GM18502 (cell line): ENCODE measurements at regions not wholly inside any gene's neighbourhood (a gene's known extent, or its start where the extent isn't known, plus 50 kb on each side); places are given as distances from the start of the nearest gene placed in this dataset.

Source experiments
- ATAC-seq: cut with Tn5 transposase; IDR thresholded peaks from one replicate; pipeline ENCODE4 v1.9.1; 2021; ENCODE audit warnings: mild to moderate bottlenecking; ENCODE audit not compliant: unreplicated experiment, poor library complexity

DNA sequence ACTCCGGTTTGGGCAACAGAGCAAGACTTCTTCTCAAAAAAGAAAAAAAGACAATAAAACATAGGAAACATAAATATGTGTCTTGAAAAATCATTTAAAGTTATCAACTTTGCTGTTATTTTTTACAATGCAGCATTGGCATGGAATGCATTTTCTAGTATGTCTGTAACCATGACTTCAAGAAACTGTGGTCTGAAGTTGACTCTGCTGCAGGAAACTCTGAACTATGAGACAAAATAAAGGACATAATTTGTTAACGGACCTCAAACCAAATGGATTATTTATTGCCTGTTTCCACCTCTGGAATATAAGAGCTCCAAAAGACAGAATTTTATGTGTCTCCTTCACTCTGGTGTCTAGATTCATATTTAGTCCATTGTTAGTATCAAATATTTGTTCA is 79.1 kb downstream of the TRIB2 start:
- no peak for ATAC-seq

GRCh38 chr2:12796657-12797056 is 79.9 kb downstream of the TRIB2 start:
- ATAC-seq = no peak

GRCh38 chr2:12797815-12798214 is 81.1 kb downstream of the TRIB2 start:
- no peak for ATAC-seq

- ATAC-seq = no peak
These were observed 86.9 kb downstream of the TRIB2 start for GRCh38 chr2:12803607-12804006.

GRCh38 chr2:12804091-12804856 is 87.5 kb downstream of the TRIB2 start:
- ATAC-seq = no peak

GRCh38 chr2:12805033-12805432 is 88.3 kb downstream of the TRIB2 start:
- ATAC-seq = no peak

DNA sequence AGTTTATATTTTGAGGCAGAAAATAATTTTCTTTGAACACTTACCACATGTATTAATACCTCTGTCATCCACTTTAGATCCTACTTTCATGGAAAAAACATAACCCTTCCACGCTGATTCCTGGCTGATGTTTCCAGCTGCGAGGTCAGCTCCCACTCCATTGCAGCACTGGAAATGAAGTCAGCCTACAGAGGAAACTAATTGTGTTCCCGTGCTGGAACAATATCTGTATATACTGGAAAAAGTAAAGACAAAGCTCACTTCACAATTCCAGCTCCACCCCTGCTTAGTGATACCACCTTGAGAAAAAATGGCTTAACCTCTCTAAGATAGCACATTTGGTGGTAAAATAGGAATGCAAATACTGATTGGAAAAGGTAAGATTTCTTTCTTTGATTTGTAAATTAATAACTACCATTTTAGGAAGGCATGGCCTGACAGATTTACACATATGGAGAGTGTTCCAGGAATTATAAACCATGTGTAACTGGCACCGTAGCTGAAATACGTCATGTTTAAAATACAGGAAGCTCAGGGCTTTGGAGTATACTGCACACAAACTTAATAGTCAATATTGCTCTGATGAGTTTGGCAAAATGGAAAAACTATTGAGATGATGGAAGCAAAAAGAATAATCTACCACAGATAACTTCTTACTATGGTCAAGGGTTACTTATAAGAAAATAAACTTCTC is 90.0 kb downstream of the TRIB2 start:
- no peak for ATAC-seq

- no peak for ATAC-seq
These were observed 91.4 kb downstream of the TRIB2 start for GRCh38 chr2:12807907-12808810.

- no peak for ATAC-seq
These were observed 92.8 kb downstream of the TRIB2 start for GRCh38 chr2:12809526-12809925.

- no peak for ATAC-seq
These were observed 95.2 kb downstream of the TRIB2 start for GRCh38 chr2:12811916-12812315.

DNA sequence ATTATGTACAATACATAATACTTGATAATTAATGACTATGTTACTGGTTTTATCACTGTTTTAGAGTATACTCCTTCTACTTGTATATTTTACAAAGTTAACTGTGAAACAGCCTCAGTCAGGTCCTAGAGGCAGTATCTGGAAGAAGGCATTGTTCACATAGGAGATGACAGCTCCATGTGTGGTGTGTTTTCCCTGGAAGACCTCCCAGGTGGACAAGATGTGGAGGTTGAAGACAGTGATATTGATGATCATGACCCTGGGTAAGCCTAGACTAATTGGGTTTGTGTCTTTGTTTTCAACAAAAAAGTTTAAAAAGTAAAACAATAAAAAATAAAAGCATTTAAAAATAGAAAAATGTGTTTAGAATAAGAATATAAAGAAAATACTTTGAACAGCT is 96.4 kb downstream of the TRIB2 start:
- no peak for ATAC-seq

DNA sequence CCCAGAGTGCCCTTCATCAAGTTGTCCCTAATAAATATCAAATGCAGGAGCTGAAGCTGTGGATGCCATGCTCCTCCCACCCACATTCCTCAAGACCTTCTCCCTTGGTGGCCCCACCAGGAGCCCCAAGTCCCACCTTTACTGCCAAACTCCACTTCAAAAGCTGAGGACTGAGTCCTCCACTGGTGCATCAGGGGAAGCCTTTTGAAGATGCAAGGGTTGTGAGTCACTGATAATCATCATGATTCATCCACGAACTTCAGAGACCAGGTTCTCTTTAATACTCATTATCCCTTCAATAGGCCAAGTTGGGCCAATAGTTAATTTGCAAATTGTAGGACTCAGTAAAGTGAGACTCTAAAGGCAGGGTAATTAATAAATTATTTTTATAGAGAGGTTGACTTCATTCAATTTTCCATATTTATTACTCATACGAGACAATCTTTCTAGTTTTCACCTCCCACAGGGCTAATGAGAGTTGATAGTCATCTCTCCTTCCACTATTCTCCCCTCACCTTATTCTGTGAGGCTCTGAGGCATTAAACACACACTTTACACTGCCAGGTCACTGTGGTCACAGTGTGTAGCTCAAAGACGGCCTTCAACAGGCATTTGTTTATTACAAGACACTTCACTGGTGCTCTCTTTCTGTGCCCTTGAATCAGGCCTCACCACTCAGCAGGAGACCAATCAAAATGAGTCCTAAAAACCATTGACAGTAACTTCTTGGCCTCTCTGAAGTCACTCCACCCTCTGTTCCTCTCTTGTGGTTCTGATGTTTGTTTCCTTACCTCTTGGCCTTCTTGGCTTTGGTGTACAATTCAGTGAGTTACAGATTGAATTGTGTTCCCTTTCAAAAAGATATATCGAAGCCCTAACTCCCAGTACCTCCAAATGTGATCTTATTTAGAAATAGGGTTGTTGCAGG is 99.9 kb downstream of the TRIB2 start:
- no peak for ATAC-seq

DNA sequence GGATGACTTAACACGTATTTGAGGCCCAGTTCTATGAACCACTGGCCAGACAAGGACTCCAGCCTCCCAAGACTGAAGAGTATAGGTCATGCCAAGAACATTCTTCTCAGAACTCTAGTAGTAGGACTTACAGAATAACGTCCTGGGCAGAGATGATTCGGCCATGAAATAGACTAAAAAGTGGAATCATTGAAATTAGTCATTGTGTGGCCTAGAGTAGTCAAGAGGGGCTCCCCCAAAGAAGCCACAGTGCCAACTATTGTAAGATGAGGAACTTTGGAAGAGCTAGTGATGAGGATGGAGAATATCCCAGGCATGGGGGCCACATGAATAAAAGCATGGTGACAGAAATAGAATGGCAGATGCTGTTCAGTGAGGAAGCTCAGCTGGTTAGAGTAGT is 101.1 kb downstream of the TRIB2 start:
- ATAC-seq = no peak

DNA sequence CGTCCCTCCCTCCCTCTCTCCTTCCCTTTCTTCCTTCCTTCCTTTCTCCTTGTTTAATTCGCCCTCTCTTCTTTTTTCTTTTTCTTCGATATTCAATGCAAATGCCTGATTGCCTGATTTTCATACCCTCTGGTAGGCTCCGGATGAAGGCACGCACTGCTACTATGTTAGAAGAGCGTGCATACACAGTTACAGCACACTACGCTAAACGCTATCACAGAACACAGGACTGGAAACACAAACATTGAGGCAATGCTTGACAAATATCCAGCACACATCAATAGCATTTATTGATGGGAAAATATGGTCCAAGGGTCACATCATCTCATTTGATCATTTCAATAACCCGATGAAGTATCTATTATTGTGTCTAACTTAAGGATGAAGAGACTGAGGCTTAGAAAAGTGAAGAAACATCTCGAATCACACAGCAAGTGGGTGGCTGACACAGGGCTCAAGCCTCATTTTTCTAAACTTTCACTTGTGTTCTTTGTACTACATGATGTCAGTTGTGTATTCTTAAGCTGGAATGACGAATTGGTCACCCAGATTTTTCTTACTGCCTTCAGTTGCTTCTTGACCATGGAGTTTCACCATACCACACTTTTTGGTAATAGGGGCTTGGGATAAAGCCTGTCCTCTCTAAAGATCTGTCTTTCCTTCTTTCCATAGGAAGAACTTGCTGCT is 101.8 kb downstream of the TRIB2 start:
- ATAC-seq = no peak

- no peak for ATAC-seq
These were observed 102.4 kb downstream of the TRIB2 start for GRCh38 chr2:12819103-12819475.

- ATAC-seq = no peak
These were observed 103.0 kb downstream of the TRIB2 start for GRCh38 chr2:12819721-12820120.

DNA sequence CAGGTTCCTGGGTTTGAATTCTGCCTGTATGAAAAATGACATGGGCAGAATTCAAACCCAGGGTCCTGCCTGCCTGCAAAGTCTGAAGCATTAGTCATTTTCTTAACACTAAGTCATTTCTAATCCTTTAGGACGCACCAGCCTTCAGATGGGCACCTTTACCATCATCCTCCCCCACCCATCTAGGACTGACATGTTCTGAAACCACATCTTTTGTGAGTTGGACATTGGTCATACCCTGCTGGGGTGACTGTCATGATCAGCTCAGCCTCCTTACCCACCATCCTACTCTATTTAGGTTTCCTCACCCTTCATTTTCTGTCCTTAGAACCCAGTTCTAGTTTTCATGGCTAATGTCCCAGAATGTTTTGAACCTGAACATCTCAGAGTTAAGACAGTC is 104.9 kb downstream of the TRIB2 start:
- ATAC-seq = no peak

- no peak for ATAC-seq
These were observed 107.6 kb downstream of the TRIB2 start for GRCh38 chr2:12824351-12824777.

GRCh38 chr2:12824778-12825379 is 108.1 kb downstream of the TRIB2 start:
- no peak for ATAC-seq
